ENCODE measurements at regions not wholly inside any gene's neighbourhood (a gene's known extent, or its start where the extent isn't known, plus 50 kb on each side); places are given as distances from the start of the nearest gene placed in this dataset.

- TF ChIP-seq CTCF (IDR thresholded peaks at IDR 0.05) (no peak), EZH2 (IDR thresholded peaks at IDR 0.05; ENCODE audit: borderline replicate concordance, insufficient read depth, low read depth, low read length, poor library complexity, severe bottlenecking) (no peak)
These were observed 145.4 kb upstream of the MPDZ start for GRCh38 chr9:13424872-13425271.

Measured in B cell (primary cell).